Activated CD8-positive, alpha-beta memory T cell treated with anti-CD3 and anti-CD28 coated beads, Interleukin-2, amount 50 U/mL, for 24 hours (primary cell): ENCODE measurements at regions not wholly inside any gene's neighbourhood (a gene's known extent, or its start where the extent isn't known, plus 50 kb on each side); places are given as distances from the start of the nearest gene placed in this dataset.

ENCODE experiments used
- DNase-seq: peaks from one replicate; pipeline ENCODE4 v3.0.0-alpha.2; 2020; ENCODE audit errors: extremely low read depth

DNA sequence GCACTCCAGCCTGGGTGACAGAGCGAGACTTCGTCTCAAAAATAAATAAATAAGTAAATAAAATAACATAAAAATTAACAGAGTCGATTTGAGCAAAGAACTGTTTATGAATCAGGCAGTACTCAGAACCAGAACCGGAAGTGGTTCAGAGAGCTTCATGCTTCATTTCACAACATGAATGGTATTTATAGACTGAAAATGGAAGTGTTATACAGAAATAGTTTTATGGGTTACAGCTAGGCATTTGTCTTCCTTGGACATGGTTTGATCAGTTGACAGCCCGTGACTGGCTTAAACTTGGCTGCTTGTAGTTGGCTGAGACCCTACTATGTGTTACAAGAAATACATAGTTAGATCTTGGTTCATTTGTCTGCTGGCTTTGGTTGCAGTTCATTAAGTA lies 216.0 kb upstream of the MCTP2 start:
- no peak for DNase-seq

DNA sequence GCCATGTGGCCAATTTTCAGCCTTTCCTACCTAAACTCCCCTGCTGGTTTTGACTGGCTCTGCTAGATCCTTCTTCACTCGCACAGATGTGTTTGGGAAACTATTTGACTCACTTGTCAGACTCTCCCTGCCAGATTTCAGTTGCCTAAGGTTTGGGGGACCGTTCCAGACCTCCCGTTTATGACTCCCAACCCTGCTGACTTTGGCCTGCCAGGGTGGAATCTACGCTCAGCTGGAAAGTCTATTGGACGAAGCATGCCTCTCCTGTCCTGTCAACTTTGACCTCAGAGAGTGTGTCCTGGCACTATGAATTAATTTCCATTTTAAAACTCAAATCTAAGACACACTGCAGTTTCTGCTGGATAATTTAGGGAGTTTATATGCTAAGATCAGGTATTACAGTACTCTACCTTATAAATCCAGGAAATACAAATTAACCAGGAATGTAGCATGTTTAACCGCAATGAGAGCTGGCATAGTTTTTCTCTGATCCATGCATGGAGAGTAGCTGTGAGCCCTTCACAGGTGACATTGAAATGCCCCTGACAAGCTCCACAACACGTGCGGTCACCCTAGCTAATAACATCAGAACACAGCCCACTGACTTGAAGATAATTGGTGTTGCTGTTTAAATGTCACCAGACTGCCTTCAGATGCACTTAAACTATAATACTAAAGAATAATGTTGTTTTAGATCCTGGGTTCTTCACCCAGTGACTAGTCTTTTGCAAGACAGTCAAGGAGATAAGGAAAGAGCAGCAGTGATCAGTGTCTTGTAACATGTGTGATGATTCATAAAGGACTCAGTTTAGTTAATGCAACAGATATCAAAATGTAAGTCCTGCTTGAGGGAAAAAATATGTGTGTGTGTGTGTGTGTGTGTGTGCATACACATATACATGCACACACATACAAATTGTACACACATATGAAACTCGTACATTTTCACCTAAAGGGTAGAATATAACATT lies 223.0 kb upstream of the MCTP2 start:
- no peak for DNase-seq

- no peak for DNase-seq
These were observed 226.7 kb upstream of the MCTP2 start for GRCh38 chr15:94004697-94005096.

DNA sequence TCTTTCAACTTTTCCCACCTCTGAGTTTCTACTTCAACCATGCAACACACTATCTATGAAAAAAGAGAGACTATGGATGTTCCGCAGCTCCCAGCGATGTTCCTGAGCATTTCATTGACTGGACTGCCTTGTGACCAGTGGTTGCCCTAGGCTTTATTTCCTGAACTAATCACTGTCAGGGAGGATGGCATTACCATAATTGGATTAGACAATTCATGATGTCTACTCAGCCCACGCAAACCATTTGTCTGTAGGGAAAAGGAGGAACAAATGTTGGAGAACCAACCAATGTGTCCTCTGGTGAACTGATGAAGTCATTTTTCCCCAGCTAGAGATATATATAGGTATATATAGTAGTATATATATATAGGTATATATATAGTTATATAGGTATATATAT lies 229.3 kb upstream of the MCTP2 start:
- no peak for DNase-seq

DNA sequence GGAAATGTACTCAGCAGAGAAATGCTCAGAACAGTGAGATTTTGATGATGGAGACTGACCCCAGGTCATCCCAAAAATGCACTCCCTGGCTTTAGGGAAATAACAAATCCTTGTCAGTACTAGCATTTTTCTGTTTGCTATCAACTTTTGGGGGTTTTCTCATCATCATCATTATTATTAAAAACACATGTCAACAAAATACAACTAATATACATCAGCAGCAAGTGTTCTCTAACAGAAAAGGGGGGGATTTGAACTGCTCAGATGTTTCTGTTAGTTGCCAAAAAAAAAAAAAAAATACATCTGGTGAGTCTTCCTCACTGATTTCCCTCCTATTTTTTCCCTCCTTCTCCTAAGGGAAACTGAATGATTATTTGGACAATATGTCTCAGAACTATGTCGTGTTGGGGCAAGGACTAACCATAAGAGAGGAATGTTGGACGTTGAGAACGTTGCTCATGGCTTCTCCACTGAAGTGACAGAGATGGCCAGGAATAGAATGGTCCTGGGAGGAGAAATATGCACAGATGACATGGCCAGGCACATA lies 230.0 kb upstream of the MCTP2 start:
- DNase-seq: no peak

- DNase-seq: no peak
These were observed 230.8 kb upstream of the MCTP2 start for GRCh38 chr15:94000606-94001005.

DNA sequence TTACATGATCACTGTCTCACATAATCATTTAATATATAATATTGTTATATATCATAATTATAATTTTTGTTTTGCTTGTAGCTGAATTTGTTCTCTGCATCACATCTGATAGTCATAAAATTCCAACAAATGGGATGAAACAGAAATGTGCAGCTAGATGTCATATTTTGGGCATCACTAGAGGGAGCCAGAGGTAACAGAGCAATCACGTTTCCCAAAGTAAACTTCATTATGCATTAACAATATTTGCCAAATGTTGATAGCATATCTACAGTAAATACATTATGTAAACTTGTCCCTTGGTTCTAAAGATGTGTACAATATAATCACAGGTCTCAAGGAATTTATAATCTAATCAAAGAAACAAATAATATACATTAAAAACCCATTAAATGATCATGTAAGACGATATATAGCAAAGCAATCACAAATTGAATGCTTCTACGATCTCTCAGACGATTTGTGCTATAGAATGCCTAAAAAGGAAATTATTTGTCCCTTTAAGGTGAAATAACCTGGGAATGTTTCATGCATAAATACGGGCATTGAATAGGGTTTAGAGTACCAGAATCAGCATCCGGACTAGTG lies 234.2 kb upstream of the MCTP2 start:
- DNase-seq: no peak

- DNase-seq: no peak
These were observed 241.8 kb upstream of the MCTP2 start for GRCh38 chr15:93989440-93989998.

DNA sequence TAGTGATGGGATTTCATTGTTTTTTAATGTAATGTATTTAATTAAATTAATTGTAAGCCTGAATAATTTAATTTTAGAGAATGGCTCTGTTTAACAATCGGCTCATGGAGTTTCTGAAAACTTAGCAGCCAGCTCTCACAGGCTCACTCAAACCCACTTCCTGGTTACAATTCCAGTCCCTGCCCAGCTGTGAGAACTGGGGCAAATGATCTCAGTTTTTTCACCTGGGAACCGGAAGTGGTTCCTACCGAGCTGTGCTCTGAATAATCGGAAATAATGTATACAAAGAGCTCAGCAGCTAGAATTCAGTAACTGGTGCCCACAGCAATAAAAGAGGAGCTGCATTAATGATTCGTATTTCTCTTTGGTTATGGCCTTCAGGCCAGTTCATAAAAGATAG lies 244.3 kb upstream of the MCTP2 start:
- peak; percentile 4 for DNase-seq

- DNase-seq: no peak
These were observed 244.9 kb upstream of the MCTP2 start for GRCh38 chr15:93986400-93986984.

- no peak for DNase-seq
These were observed 245.4 kb upstream of the MCTP2 start for GRCh38 chr15:93985925-93986324.

DNA sequence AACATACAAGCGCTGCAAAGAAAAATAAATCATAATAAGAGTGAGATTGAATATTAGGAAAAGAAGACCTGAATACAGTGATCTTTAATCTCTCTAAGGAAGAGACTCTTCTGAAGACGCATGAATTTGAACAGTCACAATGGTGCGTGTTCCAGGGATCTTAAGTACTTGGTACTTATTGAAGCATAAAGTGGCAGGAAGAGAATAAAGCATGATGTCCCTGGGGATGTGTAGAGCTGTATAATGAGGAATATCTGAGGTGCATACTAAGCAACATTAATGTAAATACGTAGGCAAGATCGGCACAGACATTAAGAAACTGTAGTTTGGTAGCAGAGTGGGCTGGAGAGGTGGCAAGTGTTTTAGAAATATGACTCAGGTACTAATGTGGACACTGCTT lies 246.2 kb upstream of the MCTP2 start:
- no peak for DNase-seq

DNA sequence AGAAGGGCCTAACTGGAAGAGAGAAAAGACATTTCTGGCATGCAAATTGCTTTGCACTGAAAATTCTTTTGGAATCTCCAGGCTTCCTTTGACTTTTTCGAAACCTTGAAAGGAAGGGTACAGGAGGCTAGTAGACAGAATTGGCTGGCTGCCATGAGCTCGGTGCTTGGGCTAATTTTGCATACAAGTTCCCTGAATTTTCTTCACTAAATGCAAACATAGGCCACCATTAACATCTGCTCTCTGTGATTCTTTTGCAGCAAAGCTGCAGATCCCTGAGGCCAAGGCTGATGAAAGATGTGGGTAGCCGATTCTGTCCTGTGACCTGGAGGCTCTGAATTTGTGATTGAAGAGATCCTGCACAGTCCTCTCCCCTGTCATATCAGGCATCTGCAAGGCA lies 247.8 kb upstream of the MCTP2 start:
- no peak for DNase-seq

DNA sequence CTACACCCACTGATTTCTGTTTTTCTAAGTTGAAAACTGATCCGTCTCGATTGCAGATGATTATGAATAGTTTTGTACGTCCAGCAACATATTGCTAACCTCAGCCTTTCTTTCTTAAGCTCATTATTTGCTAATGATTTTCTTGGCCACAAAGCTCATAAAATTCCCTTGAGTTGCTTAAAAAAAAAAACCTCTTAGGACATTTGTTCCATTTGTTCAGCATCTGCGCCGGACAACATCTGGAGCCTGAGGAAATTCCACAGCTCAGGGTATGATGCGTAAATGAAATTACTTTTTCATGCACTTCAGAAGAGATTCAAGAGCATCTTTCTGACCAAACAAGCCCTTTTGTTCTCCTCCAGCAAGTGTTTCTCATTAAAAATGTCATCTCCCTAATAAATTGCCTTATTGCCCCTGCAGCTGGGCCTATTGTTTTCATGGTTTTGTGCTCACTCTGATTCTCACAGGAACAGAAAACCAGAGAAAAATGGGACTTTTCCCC lies 249.1 kb upstream of the MCTP2 start:
- no peak for DNase-seq

GRCh38 chr15:93981706-93982105 lies 249.7 kb upstream of the MCTP2 start:
- DNase-seq: no peak

DNA sequence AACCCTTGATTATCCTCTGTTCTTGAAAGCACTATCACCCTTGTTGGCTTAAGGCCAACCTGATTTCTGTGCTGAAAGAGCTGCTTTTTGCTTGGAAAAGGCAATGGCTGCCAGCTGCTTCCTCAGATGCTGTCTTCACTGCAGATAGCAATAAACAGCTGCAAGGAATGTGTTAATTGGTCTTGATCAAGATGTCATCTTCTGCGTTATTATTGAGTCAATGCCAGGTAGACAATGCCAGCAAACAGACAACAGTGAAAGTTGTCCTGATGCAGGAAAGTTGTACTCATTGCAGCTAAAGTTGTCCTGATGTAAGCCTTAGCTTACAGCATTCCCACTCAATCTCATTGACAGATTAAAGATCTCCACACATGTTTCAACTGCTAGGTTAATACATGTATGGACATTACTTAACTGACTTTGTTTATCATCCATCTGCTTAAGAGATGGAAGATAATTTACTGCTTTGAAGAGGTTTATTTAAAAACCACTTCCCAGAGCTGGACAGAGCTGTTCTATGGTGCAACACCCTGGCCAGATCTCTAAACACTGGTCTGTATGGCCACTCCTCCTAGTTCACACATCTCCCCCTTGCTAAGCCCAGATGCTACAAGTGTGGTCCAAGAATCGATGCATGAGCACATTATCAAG lies 251.0 kb upstream of the MCTP2 start:
- no peak for DNase-seq

DNA sequence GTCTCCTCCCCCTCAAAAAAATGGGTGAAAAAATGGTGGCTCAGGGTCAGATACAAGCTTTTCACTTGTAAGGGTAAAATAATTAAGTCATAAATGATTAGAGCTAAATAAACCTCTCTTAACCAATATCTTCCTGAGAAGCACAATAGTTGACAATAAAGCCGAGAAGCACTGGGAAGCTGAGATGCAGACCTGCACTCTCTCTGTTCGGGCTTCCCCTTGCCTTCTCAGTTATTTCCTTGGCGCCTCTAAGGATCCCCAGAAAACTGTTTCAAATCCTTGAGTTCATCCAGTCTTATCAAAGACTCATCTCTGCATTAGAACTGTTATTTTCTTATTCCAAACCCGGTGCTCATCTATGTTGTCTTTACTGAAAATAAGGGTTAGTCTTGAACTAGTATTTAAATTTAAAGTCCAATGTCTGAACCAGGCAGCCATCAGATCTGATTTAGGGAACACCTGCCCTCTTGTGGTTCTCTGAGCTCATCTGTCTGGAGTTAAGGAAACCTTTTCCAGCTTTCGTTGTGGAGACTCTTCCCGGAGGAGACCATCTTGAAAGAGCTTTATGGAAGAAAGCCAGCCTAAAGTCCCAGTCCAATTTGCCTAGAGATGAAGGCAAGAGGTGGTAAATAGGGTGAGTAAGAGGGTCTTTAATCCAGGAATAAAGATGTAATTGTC lies 256.4 kb upstream of the MCTP2 start:
- DNase-seq: no peak

- DNase-seq: no peak
These were observed 258.1 kb upstream of the MCTP2 start for GRCh38 chr15:93973287-93973686.

- no peak for DNase-seq
These were observed 262.6 kb upstream of the MCTP2 start for GRCh38 chr15:93968773-93969172.

GRCh38 chr15:93965304-93965908 lies 266.0 kb upstream of the MCTP2 start:
- no peak for DNase-seq
